ENCODE measurements at regions not wholly inside any gene's neighbourhood (a gene's known extent, or its start where the extent isn't known, plus 50 kb on each side); places are given as distances from the start of the nearest gene placed in this dataset.

- TF ChIP-seq POLR2A (IDR thresholded peaks at IDR 0.05) = no peak
- TF ChIP-seq CTCF (IDR thresholded peaks at IDR 0.05) = no peak
- Histone ChIP-seq H3K27me3 (no peaks in the 10 kb centered on the region), H3K9me3 (no peaks in the 10 kb centered on the region), H3K4me1 (no peaks in the 10 kb centered on the region), H3K27ac (no peak overlapping the region), H3K4me3 (no peak overlapping the region), H3K36me3 (no peaks in the 10 kb centered on the region)
- WGBS, 4 donors = 63 to 81% (median 72%) methylated on average over 3 of the region's 3 CpGs
- ATAC-seq (no peak), DNase-seq (no peak)
- intact Hi-C loops (cut with DNase I) = no loop called here
These were observed 684.0 kb upstream of the ACO1 start for GRCh38 chr9:31700252-31701045.

- H3K4me3 ChIP-seq = no peak overlapping the region
- H3K36me3 ChIP-seq = no peaks in the 10 kb centered on the region
- ATAC-seq (no peak), DNase-seq (no peak)
- intact Hi-C loops (cut with DNase I) = no loop called here
- H3K27ac ChIP-seq = no peak overlapping the region
- no peaks in the 10 kb centered on the region for H3K4me1 ChIP-seq
- TF ChIP-seq POLR2A (IDR thresholded peaks at IDR 0.05) (no peak), CTCF (IDR thresholded peaks at IDR 0.05) (no peak)
- no peaks in the 10 kb centered on the region for H3K27me3 ChIP-seq
- peaks cover 0 to 8% (median 0%) of the 10 kb centered on the region in 12 donors for H3K9me3 ChIP-seq
- 85 to 96% (median 87%) methylated on average over 1 of the region's 1 CpG for WGBS, 4 donors
These were observed 681.5 kb upstream of the ACO1 start for GRCh38 chr9:31702957-31703356.

GRCh38 chr9:31715250-31715649 lies 669.2 kb upstream of the ACO1 start:
- no peaks in the 10 kb centered on the region for H3K4me1 ChIP-seq
- intact Hi-C loops (cut with DNase I) = no loop called here
- DNase-seq (no peak), ATAC-seq (no peak)
- no peak for TF ChIP-seq CTCF (IDR thresholded peaks at IDR 0.05)
- no peak for TF ChIP-seq POLR2A (IDR thresholded peaks at IDR 0.05)
- no peaks in the 10 kb centered on the region for H3K36me3 ChIP-seq
- H3K9me3 ChIP-seq = peaks cover 0 to 4% (median 0%) of the 10 kb centered on the region in 12 donors
- 55 to 63% (median 57%) methylated on average over 4 of the region's 4 CpGs for WGBS, 4 donors
- H3K27ac ChIP-seq = no peak overlapping the region
- no peak overlapping the region for H3K4me3 ChIP-seq
- H3K27me3 ChIP-seq = no peaks in the 10 kb centered on the region

- DNase-seq = no peak
- Histone ChIP-seq H3K4me3 (no peak overlapping the region), H3K27me3 (no peaks in the 10 kb centered on the region), H3K4me1 (no peaks in the 10 kb centered on the region), H3K27ac (no peak overlapping the region), H3K9me3 (no peaks in the 10 kb centered on the region), H3K36me3 (no peaks in the 10 kb centered on the region)
- TF ChIP-seq CTCF (IDR thresholded peaks at IDR 0.05) (no peak), POLR2A (IDR thresholded peaks at IDR 0.05) (no peak)
- 57 to 75% (median 68%) methylated on average over 4 of the region's 4 CpGs for WGBS, 4 donors
- no peak for ATAC-seq
- intact Hi-C loops (cut with DNase I) = no loop called here
These were observed 665.2 kb upstream of the ACO1 start for GRCh38 chr9:31719262-31719661.
